ENCODE measurements at regions not wholly inside any gene's neighbourhood (a gene's known extent, or its start where the extent isn't known, plus 50 kb on each side); places are given as distances from the start of the nearest gene placed in this dataset.

- TF ChIP-seq CTCF (IDR thresholded peaks at IDR 0.05) (no peak), POLR2A (IDR thresholded peaks at IDR 0.05) (no peak)
Measured at GRCh38 chr3:13241621-13242363, 168.6 kb upstream of the IQSEC1 start.
